T-helper 1 cell (primary cell): ENCODE measurements at regions not wholly inside any gene's neighbourhood (a gene's known extent, or its start where the extent isn't known, plus 50 kb on each side); places are given as distances from the start of the nearest gene placed in this dataset.

Experiments
- DNase-seq, 5 donors: peaks; one replicate each; pipeline ENCODE4 v3.0.0-alpha.2; 2012 to 2020

- no peak for DNase-seq
Measured at GRCh38 chr1:63126104-63126503, 196.3 kb upstream of the FOXD3 start.

GRCh38 chr1:63127376-63127775 is 195.0 kb upstream of the FOXD3 start:
- no peak for DNase-seq

- DNase-seq: no peak
Measured at GRCh38 chr1:63128556-63128955, 193.8 kb upstream of the FOXD3 start.

- no peak for DNase-seq
Measured at GRCh38 chr1:63129184-63129583, 193.2 kb upstream of the FOXD3 start.

- DNase-seq: no peak
Measured at GRCh38 chr1:63129855-63130254, 192.5 kb upstream of the FOXD3 start.

GRCh38 chr1:63134501-63135173 is 187.7 kb upstream of the FOXD3 start:
- no peak for DNase-seq

GRCh38 chr1:63135174-63135512 is 187.2 kb upstream of the FOXD3 start:
- no peak for DNase-seq

GRCh38 chr1:63135801-63136200 is 186.6 kb upstream of the FOXD3 start:
- no peak for DNase-seq

GRCh38 chr1:63142001-63142400 is 180.4 kb upstream of the FOXD3 start:
- DNase-seq: no peak

GRCh38 chr1:63143482-63143881 is 178.9 kb upstream of the FOXD3 start:
- no peak for DNase-seq

- no peak for DNase-seq
Measured at GRCh38 chr1:63147783-63148182, 174.6 kb upstream of the FOXD3 start.

GRCh38 chr1:63148825-63149645 is 173.3 kb upstream of the FOXD3 start:
- peak in 1 of 5 donors; percentile 7 for DNase-seq

- no peak for DNase-seq
Measured at GRCh38 chr1:63152572-63152971, 169.8 kb upstream of the FOXD3 start.

GRCh38 chr1:63155437-63155836 is 166.9 kb upstream of the FOXD3 start:
- no peak for DNase-seq

GRCh38 chr1:63157085-63157484 is 165.3 kb upstream of the FOXD3 start:
- DNase-seq: no peak

GRCh38 chr1:63169057-63169456 is 153.3 kb upstream of the FOXD3 start:
- no peak for DNase-seq

- no peak for DNase-seq
Measured at GRCh38 chr1:63173161-63173560, 149.2 kb upstream of the FOXD3 start.

GRCh38 chr1:63189677-63190076 is 132.7 kb upstream of the FOXD3 start:
- DNase-seq: no peak

- no peak for DNase-seq
Measured at GRCh38 chr1:63190171-63190570, 132.2 kb upstream of the FOXD3 start.

GRCh38 chr1:63198871-63199394 is 123.4 kb upstream of the FOXD3 start:
- no peak for DNase-seq

- no peak for DNase-seq
Measured at GRCh38 chr1:63199706-63200335, 122.5 kb upstream of the FOXD3 start.

- DNase-seq: no peak
Measured at GRCh38 chr1:63200676-63201075, 121.7 kb upstream of the FOXD3 start.

GRCh38 chr1:63203641-63204040 is 118.7 kb upstream of the FOXD3 start:
- DNase-seq: no peak

- no peak for DNase-seq
Measured at GRCh38 chr1:63205776-63206175, 116.6 kb upstream of the FOXD3 start.
